ENCODE measurements at regions not wholly inside any gene's neighbourhood (a gene's known extent, or its start where the extent isn't known, plus 50 kb on each side); places are given as distances from the start of the nearest gene placed in this dataset.

- no peak for DNase-seq (ENCODE audit: low spot score)
Observed at GRCh38 chr20:11128721-11129120, 454.9 kb upstream of the JAG1 start.

DNA sequence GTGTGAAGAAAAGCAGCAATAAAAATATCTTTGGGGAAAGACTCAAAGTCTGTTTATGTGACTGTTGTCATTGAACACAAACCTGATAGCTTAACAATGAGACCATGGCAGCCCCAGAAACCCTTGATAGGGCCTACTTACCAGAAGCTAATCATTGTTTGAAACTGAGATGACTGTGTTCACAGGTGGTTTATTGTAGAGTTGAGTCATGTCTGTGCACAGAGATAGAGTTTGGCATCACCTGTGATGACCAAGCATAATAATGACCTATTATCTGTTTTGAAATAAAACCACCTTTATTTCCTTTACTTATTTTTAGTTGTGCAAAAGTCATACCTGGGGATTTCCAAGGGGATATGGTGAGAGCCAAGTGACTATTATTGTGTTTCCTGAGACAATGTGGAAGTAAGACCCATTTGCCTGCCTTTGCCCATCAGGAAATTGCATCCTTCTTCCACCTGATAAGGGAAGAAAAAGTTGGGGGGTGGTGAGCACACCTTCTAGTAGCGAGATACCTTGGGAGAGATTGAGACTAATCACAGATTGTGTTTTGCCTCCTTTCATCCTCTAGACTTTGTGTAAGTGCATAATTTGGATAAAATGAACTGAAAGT, 456.9 kb upstream of the JAG1 start:
- no peak for DNase-seq (ENCODE audit: low spot score)

DNA sequence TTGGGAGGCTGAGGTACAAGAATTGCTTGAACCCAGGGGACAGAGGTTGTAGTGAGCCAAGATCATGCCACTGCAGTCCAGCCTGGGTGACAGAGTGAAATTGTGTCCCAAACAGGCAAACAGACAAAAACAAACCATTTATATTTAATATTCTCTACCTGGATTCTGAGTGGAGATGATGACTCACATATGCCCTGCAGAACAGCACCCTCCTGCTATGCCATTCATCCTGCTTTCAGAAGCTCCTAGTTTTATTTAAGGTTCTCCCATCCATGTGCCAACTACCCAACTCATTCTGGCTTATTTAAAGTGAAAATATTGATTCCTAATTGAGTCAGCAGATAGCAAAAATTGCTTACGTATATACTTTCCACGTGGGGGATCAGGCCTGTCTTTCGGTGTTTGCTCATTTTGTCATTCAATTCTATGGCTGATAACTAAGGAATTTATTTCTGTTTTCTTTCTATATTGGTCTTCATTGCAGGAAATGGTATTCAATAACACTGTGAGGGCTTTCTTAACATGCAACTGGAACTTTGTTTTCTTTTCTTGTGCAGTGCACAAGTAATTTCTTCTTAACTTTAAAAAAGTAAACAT, 459.1 kb upstream of the JAG1 start:
- no peak for DNase-seq (ENCODE audit: low spot score)

DNA sequence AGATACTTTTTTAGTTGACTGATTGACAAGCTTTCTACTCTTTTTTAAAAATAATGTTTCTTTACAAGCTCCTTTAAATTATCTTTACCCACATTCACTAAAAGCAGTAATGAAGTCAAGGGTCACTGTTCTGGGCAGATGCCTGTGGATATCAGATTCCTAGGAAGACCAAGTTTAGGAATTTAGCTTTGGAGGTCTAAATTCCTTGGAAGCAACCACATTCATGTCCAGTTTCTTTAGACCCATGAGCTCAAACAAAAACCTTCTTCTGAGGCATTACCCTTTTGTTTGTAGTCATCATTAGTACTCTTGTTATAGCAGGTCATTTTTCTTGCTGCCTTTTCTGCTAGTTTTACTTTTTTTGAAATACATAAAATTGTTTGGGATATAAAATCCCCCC, 462.9 kb upstream of the JAG1 start:
- DNase-seq (ENCODE audit: low spot score) = no peak

GRCh38 chr20:11137688-11138087, 463.9 kb upstream of the JAG1 start:
- no peak for DNase-seq (ENCODE audit: low spot score)

DNA sequence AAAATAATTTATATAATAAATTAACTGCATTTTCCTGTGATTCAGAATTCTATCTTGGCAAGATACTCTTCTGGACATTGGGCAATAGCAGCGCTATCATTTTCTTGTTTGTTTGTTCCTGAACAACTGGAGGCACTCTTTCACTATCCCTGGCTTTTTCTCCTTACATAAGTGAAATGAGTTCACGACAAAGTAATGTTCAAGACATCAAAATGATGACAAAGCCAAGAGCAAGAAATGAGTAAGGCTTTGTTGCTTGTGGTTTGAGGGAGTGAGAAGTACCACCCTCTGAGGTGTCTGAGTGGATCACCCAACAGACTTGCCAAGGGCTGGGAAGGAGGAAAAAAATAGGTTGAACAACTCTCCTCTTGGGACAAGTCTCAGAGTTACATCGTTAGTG, 466.6 kb upstream of the JAG1 start:
- DNase-seq (ENCODE audit: low spot score) = no peak

DNA sequence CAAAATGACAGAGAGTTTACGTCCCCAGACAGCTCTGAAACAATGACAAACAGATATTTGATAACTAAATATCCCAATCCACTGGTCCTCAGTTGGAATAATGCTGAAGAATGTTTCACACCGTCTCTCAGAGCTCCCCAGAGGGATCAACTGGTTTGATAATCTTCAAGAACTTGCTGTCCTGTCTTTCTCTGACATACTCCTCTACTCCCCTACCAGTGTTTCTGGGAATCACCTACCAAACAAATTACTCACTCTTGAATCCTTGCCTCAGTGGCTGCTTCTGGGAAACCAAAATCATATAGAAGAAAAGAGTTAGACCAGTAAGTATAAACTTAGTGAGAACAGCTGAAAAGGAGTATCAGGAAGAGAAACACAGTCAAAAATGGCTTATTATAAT, 469.7 kb upstream of the JAG1 start:
- no peak for DNase-seq (ENCODE audit: low spot score)

GRCh38 chr20:11144114-11144950, 470.5 kb upstream of the JAG1 start:
- no peak for DNase-seq (ENCODE audit: low spot score)

DNA sequence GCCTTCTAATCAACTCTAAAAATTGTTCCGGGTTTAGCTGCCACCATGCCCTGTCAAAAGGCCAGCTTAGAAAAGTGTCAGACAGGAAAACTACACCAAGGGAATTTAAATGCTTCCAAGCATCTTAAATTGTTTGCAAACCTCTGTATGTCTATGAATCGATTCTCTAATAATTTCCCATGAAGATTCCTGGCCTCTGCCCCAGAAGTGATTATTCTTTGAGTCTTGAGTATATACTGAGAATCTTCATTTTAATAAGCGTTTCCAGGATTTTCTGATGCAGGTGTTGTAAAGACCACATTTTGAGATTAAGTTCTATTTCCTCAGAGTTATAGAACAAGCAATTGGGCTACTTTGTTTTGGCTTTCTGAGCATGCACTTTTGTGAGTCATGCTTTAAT, 471.8 kb upstream of the JAG1 start:
- no peak for DNase-seq (ENCODE audit: low spot score)

- DNase-seq (ENCODE audit: low spot score) = no peak
Observed at GRCh38 chr20:11153819-11154218, 480.0 kb upstream of the JAG1 start.

GRCh38 chr20:11155156-11155756, 481.5 kb upstream of the JAG1 start:
- DNase-seq (ENCODE audit: low spot score) = no peak

DNA sequence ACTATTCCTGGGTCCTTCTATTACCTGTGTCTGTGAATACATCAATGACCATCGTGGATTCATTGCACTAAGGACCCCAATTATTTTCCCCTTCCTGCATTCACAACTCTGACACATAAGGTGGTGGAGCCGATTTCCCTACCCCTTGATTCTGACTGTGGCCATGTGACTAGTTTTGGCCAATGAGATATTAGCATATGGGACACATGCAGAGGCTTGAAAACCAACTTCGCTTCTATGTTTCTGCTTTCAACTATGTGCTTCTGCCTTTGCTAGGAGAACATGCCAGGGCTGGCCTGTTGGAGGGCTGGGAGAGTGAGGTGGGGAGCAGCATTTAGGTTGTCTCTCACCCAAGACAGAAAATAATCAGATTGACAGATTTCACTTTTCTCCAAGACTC, 483.1 kb upstream of the JAG1 start:
- DNase-seq (ENCODE audit: low spot score) = no peak

DNA sequence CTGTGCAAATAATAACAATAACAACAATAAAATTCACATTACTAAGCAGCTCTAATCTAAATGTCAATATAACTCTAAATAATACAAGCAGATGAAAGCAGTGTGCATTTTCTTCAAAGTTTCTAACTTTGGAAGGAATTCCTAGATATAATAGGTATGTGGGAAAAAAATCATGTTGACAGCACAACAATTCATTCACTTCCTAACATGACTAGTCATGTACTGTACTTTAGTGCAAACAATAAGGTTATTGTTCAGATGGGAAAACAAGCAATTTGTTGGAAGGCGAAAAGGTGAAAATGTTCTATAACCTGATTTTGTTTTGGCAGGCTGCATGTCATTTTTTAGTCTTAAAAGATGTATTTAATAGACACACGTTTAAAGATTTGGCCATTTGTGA, 484.3 kb upstream of the JAG1 start:
- no peak for DNase-seq (ENCODE audit: low spot score)

- no peak for DNase-seq (ENCODE audit: low spot score)
Observed at GRCh38 chr20:11158589-11158988, 484.8 kb upstream of the JAG1 start.

DNA sequence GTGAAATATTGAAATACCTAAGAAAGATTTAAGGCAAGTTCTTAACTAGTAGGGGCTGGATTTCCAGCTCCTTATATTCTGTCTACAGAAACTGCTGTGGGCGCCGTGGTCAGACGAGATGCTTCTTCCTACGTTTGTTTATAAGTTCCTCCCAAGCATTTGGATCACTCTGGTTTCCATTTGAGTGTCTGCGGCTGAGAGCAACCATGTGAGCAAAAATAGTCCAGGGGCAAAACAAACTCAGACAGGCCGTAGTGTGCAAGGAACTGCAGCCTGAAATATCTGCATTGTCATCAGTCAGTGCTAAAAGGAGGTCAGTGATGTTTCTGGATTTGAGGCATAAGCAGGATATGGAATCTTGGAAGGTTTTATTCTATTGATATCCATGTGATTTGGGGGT, 485.9 kb upstream of the JAG1 start:
- DNase-seq (ENCODE audit: low spot score) = no peak

DNA sequence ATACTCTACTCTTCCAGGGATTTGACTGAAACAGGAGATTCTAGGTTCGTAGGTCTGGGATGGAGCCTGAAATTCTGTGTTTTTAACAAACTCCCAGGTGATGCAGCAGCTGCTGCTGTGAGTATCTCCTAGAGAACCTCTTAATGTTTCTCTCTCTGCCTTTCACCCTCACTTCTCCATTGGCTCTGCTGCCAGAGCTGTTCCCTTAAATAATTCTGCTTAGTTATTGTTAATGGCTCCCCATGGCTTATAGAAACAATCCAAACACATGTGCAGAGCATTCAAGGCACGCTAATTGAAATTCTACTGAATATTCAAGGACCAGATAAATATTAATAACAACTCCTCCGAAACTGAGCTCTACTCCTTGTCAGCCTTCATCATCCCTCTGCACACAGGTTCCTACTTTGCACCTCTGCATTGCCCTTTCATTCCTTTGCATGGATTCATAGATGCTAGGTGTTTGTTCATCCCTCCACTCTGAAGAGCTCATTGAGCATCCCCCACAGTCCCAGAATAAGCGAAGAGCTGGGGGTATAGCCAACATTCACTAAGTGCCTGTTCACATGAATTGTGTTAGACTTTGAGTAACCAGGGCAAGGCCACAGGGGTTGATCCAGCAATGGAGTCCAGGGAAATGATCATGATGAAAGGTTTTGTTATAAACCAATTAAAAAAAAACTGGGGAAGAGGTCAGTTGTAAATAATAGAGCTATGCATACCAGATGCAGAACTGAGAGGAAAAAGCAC, 488.4 kb upstream of the JAG1 start:
- no peak for DNase-seq (ENCODE audit: low spot score)

DNA sequence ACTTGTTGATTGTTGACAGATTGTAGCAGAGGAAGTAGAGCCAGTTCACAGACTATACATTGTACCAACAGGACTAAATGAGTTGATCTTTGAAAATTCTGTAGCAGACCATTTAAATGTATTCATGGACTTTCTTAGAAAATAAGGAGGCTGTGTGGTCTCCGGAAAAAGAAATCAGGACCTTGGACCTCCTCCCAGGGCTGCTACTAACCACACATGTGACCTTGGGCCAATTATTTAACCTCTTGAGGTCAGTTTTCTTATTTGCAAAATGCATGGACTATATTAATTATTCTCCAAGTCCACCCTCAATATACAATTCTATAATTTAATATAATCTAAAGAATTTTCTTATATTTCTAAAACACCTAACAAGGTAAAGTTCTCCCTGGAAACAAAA, 492.0 kb upstream of the JAG1 start:
- DNase-seq (ENCODE audit: low spot score) = no peak

DNA sequence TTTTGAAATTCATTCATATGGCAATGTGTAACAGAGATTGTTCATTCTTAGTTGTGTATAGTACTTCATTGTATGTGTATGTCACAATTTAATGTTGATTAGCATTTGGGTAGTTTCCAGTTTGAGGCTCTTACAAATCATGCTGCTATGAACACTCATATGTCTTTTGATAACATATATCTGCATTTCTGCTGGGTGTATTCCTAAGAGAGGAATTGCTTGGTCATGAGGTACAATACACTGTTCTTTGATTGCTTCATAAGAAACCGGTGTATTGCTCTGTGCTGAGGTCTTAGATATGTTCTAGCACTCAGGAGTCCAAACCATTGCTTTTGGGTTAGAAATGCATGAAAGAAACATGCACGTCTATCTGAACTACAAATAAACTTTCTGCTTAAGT, 492.9 kb upstream of the JAG1 start:
- no peak for DNase-seq (ENCODE audit: low spot score)

GRCh38 chr20:11168026-11168425, 494.2 kb upstream of the JAG1 start:
- DNase-seq (ENCODE audit: low spot score) = no peak

DNA sequence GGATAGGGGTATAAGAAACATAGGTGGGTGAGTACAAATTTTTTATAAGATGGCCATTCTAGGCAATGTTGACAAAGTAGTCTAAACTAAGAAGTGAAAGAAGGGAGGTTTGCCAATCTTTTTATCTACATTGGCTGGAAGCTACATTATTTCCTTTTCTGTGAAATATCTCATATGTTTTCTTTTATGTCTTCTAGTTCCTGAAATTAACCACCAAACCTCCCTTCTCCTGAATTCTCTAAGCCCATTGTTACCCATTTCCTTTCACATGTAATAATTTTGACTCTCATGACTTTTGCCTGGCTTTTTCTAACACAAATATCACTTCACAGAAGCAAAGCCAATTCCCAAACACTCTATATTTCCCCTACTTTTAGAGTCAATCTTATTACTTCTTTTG, 496.2 kb upstream of the JAG1 start:
- DNase-seq (ENCODE audit: low spot score) = no peak

DNA sequence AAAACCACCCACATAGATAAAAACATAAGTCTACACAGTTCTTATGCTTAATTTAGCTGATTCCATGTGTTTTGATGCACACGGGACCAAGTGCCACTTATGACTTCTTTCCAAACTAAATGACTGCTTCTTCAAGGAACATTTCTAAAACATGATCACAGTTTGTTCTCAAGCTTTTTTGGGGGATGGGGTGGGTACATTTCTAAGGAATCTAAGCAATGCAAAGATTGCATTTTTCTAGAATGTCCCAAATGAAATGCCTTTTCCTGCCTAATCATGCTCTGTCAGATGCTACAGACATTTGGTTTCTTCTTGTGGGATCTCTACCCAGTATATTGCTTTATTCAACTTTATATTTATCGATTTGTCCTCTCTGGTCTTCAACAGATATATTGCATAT, 496.8 kb upstream of the JAG1 start:
- DNase-seq (ENCODE audit: low spot score) = no peak

GRCh38 chr20:11172881-11173280, 499.1 kb upstream of the JAG1 start:
- DNase-seq (ENCODE audit: low spot score) = no peak
